ENCODE measurements at regions not wholly inside any gene's neighbourhood (a gene's known extent, or its start where the extent isn't known, plus 50 kb on each side); places are given as distances from the start of the nearest gene placed in this dataset.

GRCh38 chr17:36816214-36816906 lies 120.9 kb upstream of the LHX1 start:
- DNase-seq (ENCODE audit: low read depth in 2 of 2): no peak

GRCh38 chr17:36816907-36817288 lies 120.4 kb upstream of the LHX1 start:
- no peak for DNase-seq (ENCODE audit: low read depth in 2 of 2)

- DNase-seq (ENCODE audit: low read depth in 2 of 2): no peak
Observed at GRCh38 chr17:36817483-36818048, 119.7 kb upstream of the LHX1 start.

- no peak for DNase-seq (ENCODE audit: low read depth in 2 of 2)
Observed at GRCh38 chr17:36818134-36818825, 119.0 kb upstream of the LHX1 start.

- no peak for DNase-seq (ENCODE audit: low read depth in 2 of 2)
Observed at GRCh38 chr17:36823850-36824677, 113.2 kb upstream of the LHX1 start.

- DNase-seq (ENCODE audit: low read depth in 2 of 2): no peak
Observed at GRCh38 chr17:36824678-36825101, 112.6 kb upstream of the LHX1 start.

GRCh38 chr17:36825113-36825512 lies 112.2 kb upstream of the LHX1 start:
- DNase-seq (ENCODE audit: low read depth in 2 of 2): no peak

GRCh38 chr17:36825521-36825920 lies 111.8 kb upstream of the LHX1 start:
- DNase-seq (ENCODE audit: low read depth in 2 of 2): no peak

GRCh38 chr17:36825951-36826350 lies 111.3 kb upstream of the LHX1 start:
- DNase-seq (ENCODE audit: low read depth in 2 of 2): no peak

- DNase-seq (ENCODE audit: low read depth in 2 of 2): no peak
Observed at GRCh38 chr17:36827081-36827480, 110.2 kb upstream of the LHX1 start.

GRCh38 chr17:36829676-36830075 lies 107.6 kb upstream of the LHX1 start:
- DNase-seq (ENCODE audit: low read depth in 2 of 2): no peak

GRCh38 chr17:36833279-36833678 lies 104.0 kb upstream of the LHX1 start:
- DNase-seq (ENCODE audit: low read depth in 2 of 2): no peak

- DNase-seq (ENCODE audit: low read depth in 2 of 2): no peak
Observed at GRCh38 chr17:36835036-36835435, 102.2 kb upstream of the LHX1 start.

GRCh38 chr17:36837195-36837938 lies 99.9 kb upstream of the LHX1 start:
- no peak for DNase-seq (ENCODE audit: low read depth in 2 of 2)

GRCh38 chr17:36837939-36838272 lies 99.4 kb upstream of the LHX1 start:
- DNase-seq (ENCODE audit: low read depth in 2 of 2): no peak

- no peak for DNase-seq (ENCODE audit: low read depth in 2 of 2)
Observed at GRCh38 chr17:36839256-36839655, 98.0 kb upstream of the LHX1 start.

GRCh38 chr17:36840796-36841195 lies 96.5 kb upstream of the LHX1 start:
- DNase-seq (ENCODE audit: low read depth in 2 of 2): no peak

- DNase-seq (ENCODE audit: low read depth in 2 of 2): no peak
Observed at GRCh38 chr17:36842231-36842819, 95.0 kb upstream of the LHX1 start.

GRCh38 chr17:36842963-36843558 lies 94.2 kb upstream of the LHX1 start:
- DNase-seq (ENCODE audit: low read depth in 2 of 2): no peak

- no peak for DNase-seq (ENCODE audit: low read depth in 2 of 2)
Observed at GRCh38 chr17:36844013-36844412, 93.3 kb upstream of the LHX1 start.

- no peak for DNase-seq (ENCODE audit: low read depth in 2 of 2)
Observed at GRCh38 chr17:36844601-36845000, 92.7 kb upstream of the LHX1 start.
